ENCODE measurements at regions not wholly inside any gene's neighbourhood (a gene's known extent, or its start where the extent isn't known, plus 50 kb on each side); places are given as distances from the start of the nearest gene placed in this dataset.
"Not testable (repeated sequence)": the region's sequence is repeated elsewhere in the genome, so short reads cannot be mapped to it uniquely, and the experiment has no call there.

DNA sequence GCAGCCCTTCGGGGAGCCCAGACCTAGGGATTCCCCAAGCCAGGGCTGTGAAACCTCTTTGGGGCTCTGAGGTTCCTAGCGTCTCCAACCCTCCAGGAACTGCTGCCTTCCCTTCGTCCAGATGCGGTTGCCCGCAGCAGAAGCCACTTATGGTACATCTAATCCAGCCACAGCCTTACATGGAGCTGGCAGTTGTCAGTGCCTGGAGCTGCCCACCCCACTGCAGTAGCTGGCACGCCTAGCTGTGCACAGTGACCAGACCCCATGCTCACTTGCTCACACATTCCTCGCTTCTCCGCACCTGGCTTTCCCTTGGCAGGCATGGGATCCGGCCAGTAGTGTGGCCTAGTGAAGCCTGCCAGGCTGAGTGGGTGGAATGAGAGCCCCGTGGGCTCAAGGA, 547.6 kb downstream of the TBC1D32 start:
- no peak for DNase-seq (ENCODE audit: low spot score)

- no peak for DNase-seq (ENCODE audit: low spot score)
Observed at GRCh38 chr6:120786256-120786655, 548.0 kb downstream of the TBC1D32 start.

DNA sequence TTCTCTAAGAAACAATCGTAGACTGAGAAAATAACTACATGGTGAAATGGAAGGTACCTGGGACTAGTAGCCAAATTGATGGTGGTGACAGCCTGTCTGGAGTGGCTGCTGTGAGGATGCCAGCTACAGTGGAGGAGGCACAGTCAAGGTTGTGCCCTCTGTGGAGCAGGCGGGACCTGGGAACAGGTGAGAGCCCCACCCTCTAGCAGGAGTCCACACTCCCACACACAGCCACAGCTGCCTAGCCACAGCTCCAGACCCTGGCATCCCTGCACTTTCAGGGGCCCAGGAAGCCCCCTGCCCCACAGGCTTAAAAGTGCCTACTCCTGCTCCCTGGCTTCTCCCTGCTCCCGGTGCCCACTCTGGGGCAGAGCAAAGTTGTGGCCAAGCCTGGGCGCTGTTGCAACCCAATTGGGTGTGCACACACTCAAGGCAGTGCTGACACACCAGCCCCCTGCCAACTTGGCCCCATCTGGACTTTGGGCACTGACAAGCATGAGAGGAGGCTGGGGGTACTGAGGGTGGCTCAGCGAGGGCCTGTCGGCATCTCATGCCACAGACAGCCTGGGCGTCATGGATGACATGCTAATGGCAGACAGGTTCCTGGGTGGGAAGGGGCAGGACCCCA, 548.7 kb downstream of the TBC1D32 start:
- DNase-seq (ENCODE audit: low spot score), result no peak

DNA sequence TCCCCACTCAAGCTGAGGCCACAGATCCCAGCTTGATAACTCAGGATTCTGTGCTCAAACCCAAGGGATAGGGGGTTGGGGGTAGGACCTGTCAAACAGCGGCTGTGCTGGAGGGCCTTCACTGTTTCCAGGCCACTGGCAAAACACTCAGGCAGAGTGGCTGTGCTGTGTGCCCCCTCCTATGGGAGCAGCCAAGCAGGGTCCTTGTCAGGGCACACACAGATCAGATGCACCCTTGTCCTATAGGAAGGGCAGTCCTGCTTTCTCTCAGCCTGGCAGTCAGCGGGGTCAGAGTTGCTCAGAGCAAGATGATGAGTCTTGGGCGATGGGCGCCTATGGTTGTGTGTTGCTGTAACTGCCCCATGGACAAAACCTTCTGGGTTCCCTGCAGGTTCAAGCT, 554.8 kb downstream of the TBC1D32 start:
- no peak for DNase-seq (ENCODE audit: low spot score)

DNA sequence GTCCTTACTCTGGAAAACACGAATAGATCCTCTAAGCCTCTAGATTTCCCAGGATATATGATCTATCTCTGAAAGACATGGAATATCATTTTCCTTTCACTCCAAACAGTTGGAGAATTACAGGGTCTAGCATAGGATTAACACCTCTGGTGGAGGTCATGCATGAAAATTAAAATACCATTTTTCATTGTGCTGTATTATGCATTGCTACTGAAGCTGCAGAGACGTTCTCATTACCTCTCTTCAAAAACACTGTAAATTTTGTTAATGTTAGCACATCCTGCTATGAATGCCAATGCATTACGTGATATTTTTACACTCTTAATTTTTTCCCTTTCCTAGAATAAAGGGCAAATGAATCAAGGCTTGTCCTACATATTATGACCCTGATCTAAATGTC, 558.6 kb downstream of the TBC1D32 start:
- no peak for DNase-seq (ENCODE audit: low spot score)

DNA sequence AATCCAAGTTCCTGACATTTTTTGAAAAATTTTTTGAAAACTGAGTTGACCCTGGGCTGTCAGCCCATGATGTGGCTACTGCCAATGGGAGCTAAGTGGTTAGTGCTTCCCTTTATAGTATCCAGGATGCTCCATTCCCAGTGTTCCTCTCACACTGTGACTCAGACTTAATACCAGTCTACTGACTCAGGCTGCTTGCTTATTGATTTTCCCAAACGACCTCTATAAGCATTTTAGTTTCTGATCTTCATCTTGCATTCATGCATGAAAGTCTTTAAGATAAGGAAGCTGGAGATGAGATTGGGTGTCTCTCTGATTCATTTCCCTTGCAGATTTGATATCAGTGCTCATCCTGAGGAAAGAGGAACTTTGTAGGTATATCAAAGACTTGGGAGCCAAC, 560.0 kb downstream of the TBC1D32 start:
- DNase-seq (ENCODE audit: low spot score), result no peak

DNA sequence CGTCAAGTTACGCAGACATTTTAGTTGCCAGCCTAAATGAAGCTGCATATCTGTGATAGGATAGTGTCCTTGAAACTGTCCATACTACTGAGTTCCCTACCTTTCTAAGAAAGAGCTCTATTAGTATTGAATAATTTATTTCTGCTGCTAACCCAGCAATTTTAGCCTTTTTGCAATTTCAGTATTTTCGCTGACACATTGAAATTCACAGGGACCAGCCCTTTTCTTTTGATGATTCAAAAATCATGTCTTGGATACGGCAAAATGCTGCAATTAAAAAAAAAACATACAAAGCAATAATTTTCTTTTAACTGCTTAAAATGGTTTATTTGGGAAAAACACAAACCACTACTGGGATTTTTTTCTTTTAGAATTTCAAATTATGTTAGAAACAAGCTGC, 563.3 kb downstream of the TBC1D32 start:
- no peak for DNase-seq (ENCODE audit: low spot score)

GRCh38 chr6:120764312-120764711, 570.0 kb downstream of the TBC1D32 start:
- no peak for DNase-seq (ENCODE audit: low spot score)

DNA sequence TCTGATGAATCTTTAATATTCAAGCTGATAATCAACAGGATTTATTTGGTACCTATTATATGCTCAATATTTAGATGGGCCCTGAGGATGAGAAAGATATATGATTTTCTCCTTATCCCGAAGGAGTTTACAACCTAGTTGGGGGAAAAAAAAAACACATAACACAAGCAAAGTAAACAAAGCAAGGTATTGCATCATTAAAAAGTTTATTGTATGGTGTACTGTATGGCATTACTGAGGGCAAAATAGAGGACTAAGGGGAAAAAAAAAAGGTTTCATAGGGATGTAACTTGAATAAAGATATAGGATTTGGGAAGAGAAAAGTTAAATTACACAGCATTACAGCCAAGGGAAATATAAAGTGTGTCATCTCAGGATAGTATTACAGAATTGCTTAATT, 574.7 kb downstream of the TBC1D32 start:
- DNase-seq (ENCODE audit: low spot score), result no peak

- DNase-seq (ENCODE audit: low spot score), result not testable (repeated sequence)
Observed at GRCh38 chr6:120748574-120748973, 585.7 kb downstream of the TBC1D32 start.

- no peak for DNase-seq (ENCODE audit: low spot score)
Observed at GRCh38 chr6:120736740-120737139, 597.5 kb downstream of the TBC1D32 start.

- no peak for DNase-seq (ENCODE audit: low spot score)
Observed at GRCh38 chr6:120735641-120736040, 598.6 kb downstream of the TBC1D32 start.

- DNase-seq (ENCODE audit: low spot score), result no peak
Observed at GRCh38 chr6:120711255-120711654, 623.0 kb downstream of the TBC1D32 start.

- DNase-seq (ENCODE audit: low spot score), result no peak
Observed at GRCh38 chr6:120700001-120700400, 634.3 kb downstream of the TBC1D32 start.

- DNase-seq (ENCODE audit: low spot score), result no peak
Observed at GRCh38 chr6:120686492-120686891, 647.8 kb downstream of the TBC1D32 start.

- DNase-seq (ENCODE audit: low spot score), result no peak
Observed at GRCh38 chr6:120682145-120682544, 652.1 kb downstream of the TBC1D32 start.

GRCh38 chr6:120681204-120681603, 653.1 kb downstream of the TBC1D32 start:
- DNase-seq (ENCODE audit: low spot score), result no peak

DNA sequence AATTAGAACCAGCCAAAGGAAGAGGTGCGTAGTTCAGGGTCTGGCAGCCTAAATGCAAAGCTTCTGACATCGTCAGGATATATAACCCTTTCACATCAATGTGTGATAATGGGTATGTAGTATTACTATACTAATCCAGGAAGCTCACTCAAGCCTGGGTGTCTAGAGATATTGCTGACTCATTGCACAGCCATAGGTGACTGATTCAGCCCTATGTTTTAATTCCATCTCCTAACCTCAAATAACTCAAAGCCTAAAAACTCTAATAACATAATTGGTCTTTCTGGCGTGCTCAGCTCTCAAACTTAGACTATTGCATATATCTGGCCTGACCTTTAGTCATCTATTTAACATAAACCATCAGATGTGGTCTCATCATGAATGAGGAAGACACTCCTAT, 658.4 kb downstream of the TBC1D32 start:
- DNase-seq (ENCODE audit: low spot score), result no peak

GRCh38 chr6:120671519-120671918, 662.8 kb downstream of the TBC1D32 start:
- DNase-seq (ENCODE audit: low spot score), result no peak

- DNase-seq (ENCODE audit: low spot score), result no peak
Observed at GRCh38 chr6:120652506-120652905, 681.8 kb downstream of the TBC1D32 start.

DNA sequence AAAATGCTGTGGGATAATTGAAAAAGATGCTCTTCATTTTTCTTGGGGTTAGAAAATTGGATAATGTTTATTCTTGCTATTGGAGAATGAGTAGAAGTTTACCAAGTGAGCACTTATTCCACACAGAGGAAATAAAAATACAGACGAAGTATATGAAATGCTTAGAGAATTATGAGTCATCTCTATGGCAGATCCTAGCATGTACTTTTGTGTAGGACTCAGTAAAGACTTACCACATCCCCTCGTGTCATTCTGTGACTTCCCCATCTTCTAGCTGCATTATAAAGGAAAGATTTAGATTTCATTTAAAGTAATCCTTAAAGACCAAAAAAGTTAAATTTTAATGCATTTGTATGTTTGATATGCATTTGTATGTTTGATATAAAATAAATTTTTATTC, 685.6 kb downstream of the TBC1D32 start:
- DNase-seq (ENCODE audit: low spot score), result no peak

DNA sequence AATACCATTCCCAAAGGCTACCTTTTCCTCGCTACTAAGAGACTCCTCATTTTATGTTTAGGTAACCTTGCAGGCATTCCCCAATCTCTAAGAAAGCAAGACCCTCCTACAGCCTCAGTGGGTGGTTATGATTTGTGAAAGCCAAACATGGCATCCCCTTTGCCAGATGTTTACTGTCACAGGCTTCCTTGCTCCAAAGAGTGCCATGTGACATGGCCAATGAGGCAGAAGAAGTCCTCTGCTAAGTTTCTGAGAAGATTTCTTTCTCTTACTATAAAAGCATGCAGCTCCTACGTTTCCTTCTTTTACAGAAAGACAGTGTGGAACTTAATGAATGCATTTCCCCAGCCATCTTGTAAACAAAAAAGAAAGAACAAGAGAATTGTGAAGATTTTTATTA, 688.2 kb downstream of the TBC1D32 start:
- DNase-seq (ENCODE audit: low spot score), result no peak

- no peak for DNase-seq (ENCODE audit: low spot score)
Observed at GRCh38 chr6:120632975-120633374, 701.3 kb downstream of the TBC1D32 start.

DNA sequence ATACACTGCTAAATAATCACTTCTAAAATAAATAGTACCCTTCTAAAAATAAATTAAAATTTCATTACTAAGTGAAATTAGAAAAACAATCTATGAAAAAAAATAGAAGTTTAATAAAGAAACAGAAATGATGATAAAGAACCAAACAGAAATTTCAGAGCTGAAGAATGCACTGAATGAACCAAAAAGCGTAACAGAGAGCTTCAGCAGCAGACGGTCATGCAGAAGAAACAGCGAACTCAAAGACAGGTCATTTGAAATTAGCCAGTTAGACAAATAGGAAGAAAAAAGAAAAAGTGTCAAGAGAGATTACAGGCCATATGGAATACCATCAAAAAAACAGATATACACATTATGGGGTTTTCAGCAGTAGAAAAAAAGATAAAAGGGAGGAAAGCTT, 706.7 kb downstream of the TBC1D32 start:
- DNase-seq (ENCODE audit: low spot score), result no peak

All from germinal center (tissue), 1 donor.